ENCODE measurements at regions not wholly inside any gene's neighbourhood (a gene's known extent, or its start where the extent isn't known, plus 50 kb on each side); places are given as distances from the start of the nearest gene placed in this dataset.
"Not testable (repeated sequence)": the region's sequence is repeated elsewhere in the genome, so short reads cannot be mapped to it uniquely, and the experiment has no call there.

- not testable (repeated sequence) for DNase-seq
These were observed 943.0 kb downstream of the TUBA3C start for GRCh38 chr13:18238586-18238985.

DNA sequence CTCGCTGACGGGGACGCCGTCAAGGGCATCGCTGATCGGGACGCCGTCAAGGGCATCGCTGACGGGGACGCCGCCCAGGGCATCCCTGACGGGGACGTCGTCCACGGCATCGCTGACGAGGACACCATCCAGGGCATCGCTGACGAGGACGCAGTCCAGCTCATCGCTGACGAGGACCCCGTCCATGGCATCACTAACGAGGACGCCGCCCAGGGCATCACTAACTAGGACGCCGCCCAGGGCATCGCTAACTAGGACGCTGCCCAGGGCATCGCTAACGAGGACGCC, 945.2 kb downstream of the TUBA3C start:
- no peak for DNase-seq

- no peak for DNase-seq
These were observed 945.7 kb downstream of the TUBA3C start for GRCh38 chr13:18235756-18236527.

DNA sequence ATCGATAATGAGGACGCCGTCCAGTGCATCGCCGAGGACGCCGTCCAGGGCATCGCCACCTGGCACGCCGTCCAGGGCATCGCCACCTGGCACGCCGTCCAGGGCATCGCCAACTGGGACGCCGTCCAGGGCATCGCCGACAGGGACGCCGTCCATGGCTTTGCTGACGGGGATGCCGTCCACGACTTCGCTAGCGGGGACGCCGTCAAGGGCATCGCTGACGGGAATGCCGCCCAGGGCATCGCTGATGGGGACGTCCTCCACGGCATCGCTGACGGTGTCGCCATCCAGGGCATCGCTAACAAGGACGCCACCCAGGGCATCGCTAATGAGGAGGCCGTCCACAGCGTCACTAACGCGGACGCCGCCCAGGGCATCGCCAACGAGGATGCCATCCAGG, 946.5 kb downstream of the TUBA3C start:
- no peak for DNase-seq

GRCh38 chr13:18234451-18234850, 947.2 kb downstream of the TUBA3C start:
- DNase-seq: not testable (repeated sequence)

- no peak for DNase-seq
These were observed 947.8 kb downstream of the TUBA3C start for GRCh38 chr13:18233783-18234299.

- no peak for DNase-seq
These were observed 948.4 kb downstream of the TUBA3C start for GRCh38 chr13:18232994-18233782.

DNA sequence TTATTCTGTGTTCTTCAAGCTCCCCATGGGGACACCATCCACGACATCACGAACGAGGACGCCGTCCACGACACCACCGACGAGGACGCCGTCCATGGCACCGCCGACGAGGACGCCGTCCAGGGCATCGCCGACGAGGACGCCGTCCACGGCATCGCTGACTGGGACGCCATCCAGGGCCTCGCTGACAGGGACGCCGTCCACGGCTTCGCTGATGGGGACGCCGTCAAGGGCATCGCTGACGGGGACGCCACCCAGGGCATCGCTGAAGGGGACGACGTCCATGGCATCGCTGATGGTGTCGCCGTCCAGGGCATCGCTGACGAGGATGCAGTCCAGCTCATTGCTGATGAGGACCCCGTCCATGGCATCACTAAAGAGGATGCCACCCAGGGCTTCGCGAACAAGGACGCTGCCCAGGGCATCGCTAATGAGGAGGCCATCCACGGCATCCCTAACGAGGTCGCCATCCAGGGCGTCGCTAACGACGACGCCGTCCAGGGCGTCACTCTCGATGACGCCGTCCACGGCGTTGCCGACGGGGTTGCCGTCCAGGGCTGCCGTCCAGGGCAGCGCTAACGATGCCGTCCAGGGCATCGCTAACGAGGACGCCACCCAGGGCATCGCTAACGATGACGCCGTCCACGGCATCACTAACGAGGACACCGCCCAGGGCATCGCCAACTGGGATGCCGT, 949.2 kb downstream of the TUBA3C start:
- no peak for DNase-seq

- not testable (repeated sequence) for DNase-seq
These were observed 957.2 kb downstream of the TUBA3C start for GRCh38 chr13:18224411-18224810.

GRCh38 chr13:18214689-18215088, 966.9 kb downstream of the TUBA3C start:
- not testable (repeated sequence) for DNase-seq

GRCh38 chr13:18213511-18213910, 968.1 kb downstream of the TUBA3C start:
- DNase-seq: not testable (repeated sequence)

GRCh38 chr13:18212873-18213272, 968.8 kb downstream of the TUBA3C start:
- no peak for DNase-seq

GRCh38 chr13:18211752-18212560, 969.7 kb downstream of the TUBA3C start:
- DNase-seq: peak; percentile 28

GRCh38 chr13:18204614-18205178, 976.9 kb downstream of the TUBA3C start:
- not testable (repeated sequence) for DNase-seq

- DNase-seq: not testable (repeated sequence)
These were observed 986.3 kb downstream of the TUBA3C start for GRCh38 chr13:18195365-18195678.

GRCh38 chr13:18194631-18195364, 986.8 kb downstream of the TUBA3C start:
- not testable (repeated sequence) for DNase-seq

GRCh38 chr13:18194104-18194503, 987.5 kb downstream of the TUBA3C start:
- not testable (repeated sequence) for DNase-seq

All from activated CD4-positive, alpha-beta T cell treated with anti-CD3 and anti-CD28 coated beads, Interleukin-2, amount 50 U/mL, for 16 hours (primary cell).